HG03108 (cell line): ENCODE measurements at regions not wholly inside any gene's neighbourhood (a gene's known extent, or its start where the extent isn't known, plus 50 kb on each side); places are given as distances from the start of the nearest gene placed in this dataset.
"Not testable (repeated sequence)": the region's sequence is repeated elsewhere in the genome, so short reads cannot be mapped to it uniquely, and the experiment has no call there.

Experiments
- ATAC-seq: cut with Tn5 transposase; IDR thresholded peaks from one replicate; pipeline ENCODE4 v1.9.1; 2021; ENCODE audit warnings: moderate library complexity; ENCODE audit not compliant: unreplicated experiment

- no peak for ATAC-seq
Measured at GRCh38 chr6:133046576-133046975, 194.6 kb upstream of the EYA4 start.

DNA sequence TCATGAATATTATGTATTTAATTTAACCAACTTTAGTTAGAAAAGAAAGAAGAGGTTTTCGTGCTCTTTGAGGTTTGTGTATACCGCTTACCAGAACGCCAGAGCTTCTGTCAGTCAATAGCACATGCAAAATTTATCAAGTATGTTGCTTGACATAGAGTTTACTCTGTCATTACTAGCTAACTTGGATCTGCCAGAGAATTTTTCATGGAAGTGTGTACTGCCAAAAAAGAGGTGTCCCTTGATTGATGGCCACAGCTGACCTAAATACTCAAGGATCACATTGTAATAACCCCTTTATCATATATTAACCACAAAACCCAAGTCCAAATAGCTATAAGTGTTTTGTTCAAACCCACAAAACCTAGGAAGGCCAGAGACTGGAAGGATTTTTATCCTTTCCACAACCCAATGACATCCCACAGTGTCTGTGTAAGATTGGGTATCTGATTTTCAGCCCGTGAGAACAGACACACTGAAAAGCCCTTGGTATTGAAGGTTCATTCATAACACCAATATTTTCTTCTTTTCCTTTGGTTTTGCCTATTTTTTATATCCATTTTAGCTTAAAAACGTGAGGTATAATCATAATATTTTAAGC lies 194.0 kb upstream of the EYA4 start:
- ATAC-seq: no peak

GRCh38 chr6:133047706-133048105 lies 193.5 kb upstream of the EYA4 start:
- ATAC-seq: no peak

- ATAC-seq: no peak
Measured at GRCh38 chr6:133051240-133051639, 189.9 kb upstream of the EYA4 start.

- ATAC-seq: no peak
Measured at GRCh38 chr6:133052465-133052864, 188.7 kb upstream of the EYA4 start.

- no peak for ATAC-seq
Measured at GRCh38 chr6:133055441-133055966, 185.7 kb upstream of the EYA4 start.

GRCh38 chr6:133057352-133057751 lies 183.8 kb upstream of the EYA4 start:
- ATAC-seq: no peak

- no peak for ATAC-seq
Measured at GRCh38 chr6:133062077-133062476, 179.1 kb upstream of the EYA4 start.

DNA sequence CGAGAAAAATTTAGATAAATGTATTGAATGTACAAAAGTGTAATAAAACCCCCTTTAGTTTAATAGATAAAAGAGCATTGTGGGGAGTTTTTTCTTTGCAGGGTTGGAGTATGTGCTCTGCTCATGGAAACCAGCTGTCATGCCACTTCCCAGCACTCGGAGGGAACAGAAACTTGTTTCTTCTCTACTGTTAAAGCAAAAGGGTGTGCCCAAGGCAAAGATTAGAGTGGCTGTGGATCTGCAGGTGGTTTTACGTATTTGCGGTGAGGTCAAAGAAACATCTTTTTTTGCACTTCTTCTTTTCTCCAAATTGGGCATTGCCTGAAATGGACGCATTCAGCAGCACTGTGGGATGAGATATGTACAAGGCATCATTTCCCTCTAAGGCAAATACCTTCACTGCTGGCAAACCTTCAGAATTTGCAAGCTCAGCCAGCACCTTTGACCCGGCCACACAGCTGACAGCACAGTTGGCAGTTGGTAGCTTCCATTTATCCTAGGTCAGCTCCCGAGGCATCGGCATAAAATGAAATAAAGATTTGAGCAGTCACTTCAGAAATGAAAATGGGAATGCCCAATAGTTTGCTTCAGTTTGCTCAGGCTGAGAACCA lies 178.4 kb upstream of the EYA4 start:
- ATAC-seq: no peak

- ATAC-seq: no peak
Measured at GRCh38 chr6:133067960-133068359, 173.2 kb upstream of the EYA4 start.

DNA sequence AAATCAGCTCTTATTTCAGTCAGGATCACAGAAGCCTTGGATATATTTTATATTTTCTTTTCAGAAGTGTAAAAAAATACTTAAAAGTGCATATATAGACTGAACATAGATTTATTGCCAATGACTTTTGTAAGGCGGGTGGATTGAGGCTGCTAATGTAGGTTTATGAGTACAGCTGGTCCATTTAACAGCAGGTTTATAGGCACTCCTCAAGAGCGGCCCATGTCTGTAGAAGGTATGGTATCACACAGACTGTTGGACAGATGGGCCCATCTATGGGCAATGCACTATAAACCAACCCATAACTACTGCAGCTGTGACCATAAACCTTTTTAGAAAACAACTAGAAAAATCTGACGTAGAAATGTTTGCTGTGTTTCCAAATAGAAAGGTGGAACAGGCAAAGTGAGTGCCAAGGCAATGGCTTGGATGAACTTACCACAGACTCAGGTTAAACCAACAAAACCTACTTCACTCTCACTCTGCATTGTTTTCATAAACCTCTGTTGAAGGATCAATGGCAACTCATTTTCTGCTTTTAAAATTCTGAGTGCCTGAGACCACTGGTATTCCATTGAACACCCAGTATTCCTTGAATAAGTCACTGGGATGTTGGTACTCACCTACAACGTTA lies 170.6 kb upstream of the EYA4 start:
- ATAC-seq: no peak

- no peak for ATAC-seq
Measured at GRCh38 chr6:133079901-133080300, 161.3 kb upstream of the EYA4 start.

GRCh38 chr6:133083248-133083967 lies 157.7 kb upstream of the EYA4 start:
- ATAC-seq: no peak

DNA sequence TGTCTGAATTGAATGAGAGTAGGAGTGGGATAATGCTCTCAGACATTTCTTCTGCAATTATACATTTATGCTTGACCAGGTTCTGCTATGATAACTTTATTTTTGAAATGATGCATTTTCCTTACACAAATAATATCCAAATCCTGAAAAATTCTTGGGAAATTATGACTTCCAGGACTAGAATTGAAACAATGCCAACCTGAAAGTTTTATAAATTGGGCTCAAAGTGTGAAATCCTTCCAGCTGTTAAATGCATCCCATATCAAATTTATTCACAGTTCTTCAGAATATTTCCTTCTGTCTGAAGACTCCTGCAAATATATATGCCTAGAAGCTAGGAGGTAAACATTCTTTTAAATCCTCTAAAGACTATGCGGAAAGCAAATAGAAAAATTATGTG lies 155.7 kb upstream of the EYA4 start:
- no peak for ATAC-seq

- no peak for ATAC-seq
Measured at GRCh38 chr6:133085896-133086295, 155.3 kb upstream of the EYA4 start.

DNA sequence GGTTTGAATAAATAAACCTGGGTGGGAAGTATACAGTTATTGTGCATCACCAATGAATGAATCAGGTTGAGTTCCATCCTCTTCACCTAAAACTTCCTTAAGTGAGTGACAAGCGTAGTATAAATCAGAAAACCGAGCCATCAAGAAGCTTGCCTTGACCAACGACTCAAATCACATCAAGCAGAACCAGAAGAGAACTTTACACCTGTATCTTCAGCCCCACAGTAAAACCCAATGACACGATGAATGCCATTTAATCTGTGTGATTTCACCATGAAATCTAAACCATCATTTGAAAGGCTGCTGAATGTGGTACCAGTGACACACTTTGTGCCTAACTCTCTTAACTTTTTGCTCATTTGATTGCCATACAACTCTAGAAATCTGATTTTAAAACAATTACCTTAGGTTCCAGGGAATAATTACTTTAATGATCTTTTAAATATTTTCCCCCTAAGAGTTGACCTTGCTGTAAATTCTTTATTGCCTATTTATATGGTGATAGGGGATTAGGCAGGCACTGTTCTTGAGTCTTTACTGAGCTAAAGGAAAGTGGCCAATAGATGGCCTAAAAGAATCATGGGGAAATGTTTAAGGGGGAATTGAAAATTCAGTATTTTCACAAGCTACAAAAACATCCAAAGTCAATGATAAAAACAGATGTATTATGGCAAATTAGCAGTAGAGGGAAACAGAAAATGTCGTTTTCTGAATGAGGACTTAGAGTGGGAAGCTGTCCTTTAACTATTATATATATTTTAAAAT lies 152.0 kb upstream of the EYA4 start:
- ATAC-seq: no peak

GRCh38 chr6:133092199-133092598 lies 149.0 kb upstream of the EYA4 start:
- ATAC-seq: no peak

DNA sequence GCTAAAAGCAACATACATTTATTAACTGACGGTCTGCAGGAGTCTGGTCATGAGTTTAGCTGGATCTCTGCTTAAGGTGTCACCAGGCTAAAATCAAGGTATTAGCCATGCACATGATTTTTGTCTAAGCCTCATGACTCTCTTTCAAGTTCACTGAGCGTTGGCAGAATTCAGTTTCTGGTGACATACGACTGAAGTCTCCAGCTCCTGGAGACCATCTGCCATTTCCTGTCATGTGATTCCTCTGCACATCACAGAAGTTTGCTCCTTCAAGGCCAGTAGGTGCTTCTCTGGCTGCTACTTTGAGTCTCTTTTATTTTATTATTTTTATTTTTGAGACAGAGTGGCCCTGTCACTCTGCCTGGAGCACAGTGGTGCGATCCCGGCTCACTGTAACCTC lies 148.4 kb upstream of the EYA4 start:
- no peak for ATAC-seq

DNA sequence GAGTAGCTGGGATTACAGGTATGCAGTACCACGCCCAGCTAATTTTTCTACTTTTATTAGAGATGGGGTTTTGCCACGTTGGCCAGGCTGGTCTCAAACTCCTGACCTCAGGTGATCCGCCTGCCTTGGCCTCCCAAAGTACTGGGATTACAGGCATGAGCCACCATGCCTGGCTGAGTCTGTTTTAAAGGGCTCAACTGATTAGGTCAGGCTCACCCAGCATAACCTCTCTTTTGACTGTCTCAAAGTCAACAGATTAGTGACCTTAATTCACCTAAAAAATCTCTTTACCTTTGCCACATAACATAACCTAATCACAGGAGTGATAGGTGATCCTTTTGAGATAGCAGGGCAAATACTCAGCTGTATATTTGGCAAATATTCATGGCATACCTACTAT lies 147.9 kb upstream of the EYA4 start:
- ATAC-seq: not testable (repeated sequence)

DNA sequence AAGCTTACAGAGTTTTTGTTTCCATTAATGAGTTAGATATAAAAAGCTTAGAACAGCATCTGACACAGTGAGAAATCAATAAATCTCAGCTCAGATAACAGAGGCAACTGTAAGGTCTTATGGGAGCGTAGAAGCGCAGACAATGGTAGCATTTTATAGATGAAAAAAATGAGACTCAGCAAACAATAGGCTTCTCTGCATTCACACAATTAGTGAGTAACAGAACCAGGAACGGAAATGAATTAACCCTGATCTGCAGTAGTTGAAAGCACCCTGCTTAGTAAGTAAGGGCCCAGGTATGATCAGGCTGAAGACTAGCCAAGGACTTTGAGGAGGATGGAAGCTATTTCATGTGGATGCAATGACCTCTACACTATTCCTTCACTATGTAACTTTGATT lies 147.2 kb upstream of the EYA4 start:
- ATAC-seq: no peak

- ATAC-seq: no peak
Measured at GRCh38 chr6:133097208-133097607, 143.9 kb upstream of the EYA4 start.
